ENCODE measurements at regions not wholly inside any gene's neighbourhood (a gene's known extent, or its start where the extent isn't known, plus 50 kb on each side); places are given as distances from the start of the nearest gene placed in this dataset.

DNA sequence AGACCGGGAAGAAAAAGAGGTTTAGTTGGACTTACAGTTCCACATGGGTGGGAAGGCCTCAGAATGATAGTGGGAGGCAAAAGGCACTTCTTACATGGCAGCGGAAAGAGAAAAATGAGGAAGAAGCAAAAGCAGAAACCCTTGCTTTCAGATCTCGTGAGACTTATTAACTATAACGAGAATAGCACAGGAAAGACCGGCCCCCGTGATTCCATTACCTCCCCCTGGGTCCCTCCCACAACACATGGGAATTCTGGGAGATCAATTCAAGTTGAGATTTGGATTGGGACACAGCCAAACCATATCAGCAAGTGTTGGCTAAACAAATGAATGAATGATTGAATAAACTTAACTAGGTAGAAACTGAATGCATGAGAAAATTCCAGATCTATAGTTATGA, 85.3 kb upstream of the PARP11 start:
- H3K27me3 ChIP-seq (ENCODE audit: insufficient read depth, low read length, poor library complexity, severe bottlenecking), result no peaks in the 10 kb centered on the region
- no peak overlapping the region for H3K27ac ChIP-seq (ENCODE audit: low read depth, low read length)
- H3K9me3 ChIP-seq (ENCODE audit: low read length), result no peaks in the 10 kb centered on the region
- H3K4me1 Mint-ChIP-seq, result peaks cover 15 to 23% (median 19%) of the 10 kb centered on the region in 3 donors
- CTCF ChIA-PET, result no interaction called here
- DNase-seq, result no peak
- H3K4me3 Mint-ChIP-seq, result no peak overlapping the region
- no peaks in the 10 kb centered on the region for H3K9me3 Mint-ChIP-seq
- no peak overlapping the region for H3K27ac Mint-ChIP-seq
- H3K27me3 Mint-ChIP-seq, result peaks cover 4% of the 10 kb centered on the region in 2 donors
- peaks cover 0 to 3% (median 0%) of the 10 kb centered on the region in 3 donors for H3K36me3 Mint-ChIP-seq
- H3K4me3 ChIP-seq (ENCODE audit: low read length), result no peak overlapping the region
- POLR2A ChIA-PET, result no interaction called here
- no peaks in the 10 kb centered on the region for H3K36me3 ChIP-seq (ENCODE audit: insufficient read depth, low read length)
- peaks cover 20% of the 10 kb centered on the region for H3K4me1 ChIP-seq (ENCODE audit: insufficient read depth, low read length)

DNA sequence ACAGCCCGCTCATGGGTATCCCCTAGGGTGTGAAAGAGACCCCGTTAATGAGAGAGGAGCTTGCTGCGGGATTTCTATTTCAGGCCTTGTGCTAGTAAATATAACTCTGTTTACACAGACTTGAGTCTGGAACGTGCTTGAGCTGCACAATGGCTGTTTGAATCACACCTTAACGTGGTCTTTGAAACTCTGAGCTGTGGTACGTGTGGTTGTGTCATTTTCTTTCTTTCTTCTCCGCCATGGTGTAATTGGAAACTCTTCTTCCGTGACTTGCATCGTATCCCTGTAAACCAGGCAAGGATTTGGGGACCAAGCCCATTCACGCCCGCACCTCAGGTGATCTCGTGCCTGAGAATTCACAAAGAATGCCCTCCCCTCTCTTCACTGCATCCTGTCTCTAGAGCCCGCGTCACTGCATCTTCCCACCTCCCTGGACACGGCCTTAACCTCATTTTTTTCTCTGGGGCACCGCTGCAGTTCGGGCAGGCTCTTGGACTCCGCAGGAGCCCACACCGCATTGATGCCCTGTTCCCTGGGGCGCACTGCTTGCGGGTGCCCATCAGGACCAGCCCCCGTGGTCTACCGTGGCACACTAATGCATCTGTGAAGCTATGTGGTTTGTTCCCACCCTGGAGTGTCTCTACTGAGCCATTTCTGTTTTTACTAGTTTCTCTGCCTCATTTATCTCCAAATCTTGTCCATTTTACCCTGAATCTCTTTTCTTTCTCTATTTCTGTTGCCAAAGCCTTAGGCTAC, 78.4 kb upstream of the PARP11 start:
- Histone ChIP-seq H3K27ac (ENCODE audit: low read depth, low read length) (no peak overlapping the region), H3K9me3 (ENCODE audit: low read length) (no peaks in the 10 kb centered on the region), H3K36me3 (ENCODE audit: insufficient read depth, low read length) (no peaks in the 10 kb centered on the region), H3K4me1 (ENCODE audit: insufficient read depth, low read length) (peaks cover 50% of the 10 kb centered on the region), H3K4me3 (ENCODE audit: low read length) (no peak overlapping the region), H3K27me3 (ENCODE audit: insufficient read depth, low read length, poor library complexity, severe bottlenecking) (no peaks in the 10 kb centered on the region)
- Mint-ChIP-seq H3K36me3 (peaks cover 0 to 17% (median 4%) of the 10 kb centered on the region in 3 donors), H3K4me1 (peaks cover 50 to 55% (median 54%) of the 10 kb centered on the region in 3 donors), H3K9me3 (peaks cover 0 to 1% (median 0%) of the 10 kb centered on the region in 5 donors), H3K27me3 (no peaks in the 10 kb centered on the region), H3K27ac (peak overlapping the region in 7 of 8 donors; percentile 85 to 94 (median 91)), H3K4me3 (peak overlapping the region in 5 of 7 donors; percentile 10 to 70 (median 67))
- peak in 1 of 5 donors; percentile 48 for DNase-seq
- POLR2A ChIA-PET, result no interaction called here
- CTCF ChIA-PET, result interaction anchor here (1.2 to 4.4 kb wide), 2 partner anchors 11 to 65 kb away, joined by 5 to 26 read pairs; no protein-coding TSS in a partner anchor

DNA sequence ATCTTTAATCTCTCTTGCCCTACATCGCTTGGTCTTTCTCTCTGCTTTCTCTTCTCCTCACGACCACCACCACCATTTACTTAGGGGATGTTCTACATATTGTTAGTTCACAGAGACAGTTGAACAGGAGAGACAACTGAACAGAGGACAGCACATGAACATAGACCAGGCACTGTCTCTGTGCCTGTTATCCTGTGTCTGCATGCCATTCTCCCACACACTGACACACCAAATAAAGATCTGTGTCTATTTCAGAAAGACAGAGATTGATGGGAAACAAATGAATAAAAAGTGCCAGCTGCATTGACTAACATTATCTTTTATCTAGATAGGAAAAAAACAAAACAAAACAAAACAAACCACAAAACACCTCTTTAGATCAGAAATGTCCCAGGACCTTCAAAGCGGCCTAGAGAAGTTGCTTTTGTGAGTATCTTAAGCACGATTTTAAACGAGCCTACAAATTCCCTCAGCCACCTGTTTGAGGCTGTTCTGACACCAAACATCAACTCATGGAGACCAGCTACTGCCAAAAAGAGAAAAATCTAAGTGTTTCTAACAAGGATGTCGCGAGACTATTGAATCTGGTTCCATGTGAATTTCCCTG, 77.6 kb upstream of the PARP11 start:
- H3K4me1 Mint-ChIP-seq, result peaks cover 57 to 62% (median 60%) of the 10 kb centered on the region in 3 donors
- peak overlapping the region in 6 of 7 donors; percentile 35 to 70 (median 52) for H3K4me3 Mint-ChIP-seq
- H3K27me3 Mint-ChIP-seq, result no peaks in the 10 kb centered on the region
- no peaks in the 10 kb centered on the region for H3K9me3 ChIP-seq (ENCODE audit: low read length)
- no peaks in the 10 kb centered on the region for H3K27me3 ChIP-seq (ENCODE audit: insufficient read depth, low read length, poor library complexity, severe bottlenecking)
- H3K36me3 Mint-ChIP-seq, result peaks cover 0 to 22% (median 4%) of the 10 kb centered on the region in 3 donors
- H3K27ac ChIP-seq (ENCODE audit: low read depth, low read length), result no peak overlapping the region
- H3K9me3 Mint-ChIP-seq, result peaks cover 0 to 1% (median 0%) of the 10 kb centered on the region in 5 donors
- H3K27ac Mint-ChIP-seq, result peak overlapping the region; percentile 80 to 94 (median 90)
- POLR2A ChIA-PET, result interaction anchor here (0.9 kb wide), 1 partner anchor 11 kb away, joined by 3 read pairs; no protein-coding TSS in a partner anchor
- peak in 2 of 5 donors; percentile 24 to 53 for DNase-seq
- CTCF ChIA-PET, result interaction anchor here (1.2 to 4.4 kb wide), 2 partner anchors 12 to 65 kb away, joined by 5 to 26 read pairs; no protein-coding TSS in a partner anchor
- H3K4me3 ChIP-seq (ENCODE audit: low read length), result no peak overlapping the region
- no peaks in the 10 kb centered on the region for H3K36me3 ChIP-seq (ENCODE audit: insufficient read depth, low read length)
- peaks cover 54% of the 10 kb centered on the region for H3K4me1 ChIP-seq (ENCODE audit: insufficient read depth, low read length)

DNA sequence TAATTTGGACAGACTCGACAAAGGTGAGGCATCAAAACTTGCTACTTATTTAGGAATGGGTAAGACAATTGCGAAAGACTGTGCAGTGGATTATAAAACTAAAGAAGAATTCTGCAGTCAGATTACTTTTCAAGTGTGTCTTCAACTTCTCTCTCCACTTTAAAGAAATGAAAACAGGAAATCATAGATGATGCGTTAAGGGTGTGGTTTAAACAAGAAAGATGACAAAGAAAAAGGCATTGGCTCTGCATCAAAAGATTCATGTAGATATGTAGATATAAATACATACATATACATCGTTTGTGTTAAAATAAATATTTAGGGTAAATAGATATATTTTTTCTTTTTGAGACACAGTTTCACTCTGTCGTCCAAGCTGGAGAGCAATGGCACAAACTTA, 74.6 kb upstream of the PARP11 start:
- peak overlapping the region; percentile 38 for H3K27ac ChIP-seq (ENCODE audit: low read depth, low read length)
- no peaks in the 10 kb centered on the region for H3K9me3 ChIP-seq (ENCODE audit: low read length)
- ChIA-PET CTCF (interaction anchor here (1.5 to 3.4 kb wide), 3 partner anchors 9 to 62 kb away, joined by 3 to 13 read pairs (median 5); no protein-coding TSS in a partner anchor), POLR2A (interaction anchor here (1.1 kb wide), 1 partner anchor 15 kb away, joined by 4 read pairs; no protein-coding TSS in a partner anchor)
- Mint-ChIP-seq H3K4me3 (peak overlapping the region in 6 of 7 donors; percentile 2 to 47 (median 34)), H3K27ac (peak overlapping the region; percentile 64 to 96 (median 90)), H3K27me3 (no peaks in the 10 kb centered on the region), H3K4me1 (peaks cover 59 to 66% (median 60%) of the 10 kb centered on the region in 3 donors), H3K9me3 (peaks cover 0 to 1% (median 0%) of the 10 kb centered on the region in 5 donors), H3K36me3 (peaks cover 0 to 27% (median 4%) of the 10 kb centered on the region in 3 donors)
- no peak overlapping the region for H3K4me3 ChIP-seq (ENCODE audit: low read length)
- peaks cover 54% of the 10 kb centered on the region for H3K4me1 ChIP-seq (ENCODE audit: insufficient read depth, low read length)
- DNase-seq, result peak in 2 of 5 donors; percentile 54 to 81
- H3K36me3 ChIP-seq (ENCODE audit: insufficient read depth, low read length), result no peaks in the 10 kb centered on the region
- no peaks in the 10 kb centered on the region for H3K27me3 ChIP-seq (ENCODE audit: insufficient read depth, low read length, poor library complexity, severe bottlenecking)

DNA sequence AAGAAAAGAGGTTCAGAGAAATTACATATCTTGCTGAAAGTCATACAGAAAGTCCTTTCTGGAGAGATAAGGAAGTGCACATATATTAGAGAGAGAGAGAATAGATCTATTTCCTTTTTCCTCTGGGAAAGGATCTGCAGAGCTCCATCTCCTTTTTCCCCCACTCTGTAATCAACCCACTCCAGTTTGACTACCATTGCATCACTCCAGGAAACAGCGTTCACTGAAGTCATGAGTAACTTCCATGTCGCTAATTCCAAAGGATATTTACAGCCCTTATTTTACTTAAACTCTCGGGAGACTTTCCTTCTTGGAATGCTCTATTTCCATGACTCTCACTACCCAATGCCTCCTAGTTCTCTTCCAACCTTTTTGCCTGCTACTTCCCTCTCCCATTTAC, 72.5 kb upstream of the PARP11 start:
- H3K4me3 Mint-ChIP-seq, result no peak overlapping the region
- peaks cover 0 to 3% of the 10 kb centered on the region in 2 donors for H3K27me3 Mint-ChIP-seq
- peaks cover 41% of the 10 kb centered on the region for H3K4me1 ChIP-seq (ENCODE audit: insufficient read depth, low read length)
- no peak for DNase-seq
- H3K4me3 ChIP-seq (ENCODE audit: low read length), result no peak overlapping the region
- H3K36me3 Mint-ChIP-seq, result peaks cover 0 to 25% (median 4%) of the 10 kb centered on the region in 3 donors
- H3K9me3 ChIP-seq (ENCODE audit: low read length), result no peaks in the 10 kb centered on the region
- H3K27me3 ChIP-seq (ENCODE audit: insufficient read depth, low read length, poor library complexity, severe bottlenecking), result no peaks in the 10 kb centered on the region
- H3K9me3 Mint-ChIP-seq, result peaks cover 0 to 1% (median 0%) of the 10 kb centered on the region in 5 donors
- ChIA-PET CTCF (interaction anchor here (0.6 to 1.4 kb wide), 2 partner anchors 16 to 60 kb away, joined by 3 to 4 read pairs; no protein-coding TSS in a partner anchor), POLR2A (no interaction called here)
- H3K4me1 Mint-ChIP-seq, result peaks cover 45 to 51% (median 45%) of the 10 kb centered on the region in 3 donors
- no peaks in the 10 kb centered on the region for H3K36me3 ChIP-seq (ENCODE audit: insufficient read depth, low read length)
- peak overlapping the region in 6 of 8 donors; percentile 10 to 96 (median 28) for H3K27ac Mint-ChIP-seq
- H3K27ac ChIP-seq (ENCODE audit: low read depth, low read length), result no peak overlapping the region

DNA sequence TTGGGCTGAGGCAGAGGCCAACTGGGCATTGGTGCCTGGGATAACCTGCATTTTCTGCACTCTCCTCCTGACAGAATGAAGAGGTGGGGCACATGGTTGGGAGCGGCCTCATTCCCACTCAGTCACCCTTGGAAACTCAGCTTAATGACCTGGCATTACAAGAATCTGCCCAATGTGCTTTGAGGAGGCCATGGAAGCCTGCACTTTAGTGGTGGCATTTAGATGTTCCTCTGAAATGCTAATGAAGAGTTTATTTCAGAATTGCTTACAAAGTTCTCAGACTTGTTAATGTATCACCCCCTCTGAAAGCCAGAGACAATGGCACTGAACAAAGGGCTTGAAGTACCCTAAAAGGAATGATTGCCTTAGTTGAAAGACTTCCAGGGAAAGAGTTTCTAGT, 71.4 kb upstream of the PARP11 start:
- H3K9me3 Mint-ChIP-seq, result peaks cover 0 to 1% (median 0%) of the 10 kb centered on the region in 5 donors
- peak overlapping the region in 2 of 8 donors; percentile 32 to 55 for H3K27ac Mint-ChIP-seq
- H3K27me3 ChIP-seq (ENCODE audit: insufficient read depth, low read length, poor library complexity, severe bottlenecking), result no peaks in the 10 kb centered on the region
- peaks cover 0 to 22% (median 4%) of the 10 kb centered on the region in 3 donors for H3K36me3 Mint-ChIP-seq
- no peak for DNase-seq
- H3K9me3 ChIP-seq (ENCODE audit: low read length), result no peaks in the 10 kb centered on the region
- H3K4me3 ChIP-seq (ENCODE audit: low read length), result no peak overlapping the region
- no peaks in the 10 kb centered on the region for H3K36me3 ChIP-seq (ENCODE audit: insufficient read depth, low read length)
- H3K4me3 Mint-ChIP-seq, result no peak overlapping the region
- POLR2A ChIA-PET, result interaction anchor here (0.6 kb wide), 1 partner anchor 325 kb away, joined by 3 read pairs; no protein-coding TSS in a partner anchor
- H3K4me1 Mint-ChIP-seq, result peaks cover 34 to 40% (median 35%) of the 10 kb centered on the region in 3 donors
- CTCF ChIA-PET, result interaction anchor here (1.4 kb wide), 1 partner anchor 59 kb away, joined by 4 read pairs; no protein-coding TSS in a partner anchor
- peaks cover 30% of the 10 kb centered on the region for H3K4me1 ChIP-seq (ENCODE audit: insufficient read depth, low read length)
- peaks cover 0 to 3% of the 10 kb centered on the region in 2 donors for H3K27me3 Mint-ChIP-seq
- no peak overlapping the region for H3K27ac ChIP-seq (ENCODE audit: low read depth, low read length)

DNA sequence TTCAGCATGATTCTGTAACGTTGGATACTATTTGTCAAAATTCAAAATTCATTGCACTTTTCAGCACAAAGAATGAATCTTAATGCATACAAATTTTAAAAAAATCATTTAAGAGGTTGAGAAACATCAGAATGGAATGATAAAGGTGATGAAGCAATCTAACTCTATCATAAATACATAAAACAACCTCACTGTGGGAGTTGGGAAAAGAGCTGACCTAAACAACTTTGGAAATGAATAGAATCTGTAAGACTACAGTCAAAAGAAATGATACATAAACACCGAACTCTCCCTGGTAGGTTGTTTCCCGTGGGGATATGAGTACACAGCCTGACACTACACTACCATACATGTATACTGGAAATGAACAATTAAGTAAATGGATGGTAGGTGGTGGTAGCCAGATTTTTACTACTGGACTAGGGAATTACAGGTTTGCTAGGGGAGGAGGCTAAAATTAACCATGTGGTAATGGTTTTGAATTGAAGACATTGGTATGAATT, 64.9 kb upstream of the PARP11 start:
- Mint-ChIP-seq H3K27ac (no peak overlapping the region), H3K27me3 (peaks cover 4 to 6% of the 10 kb centered on the region in 2 donors), H3K36me3 (no peaks in the 10 kb centered on the region), H3K4me1 (peaks cover 13 to 30% (median 14%) of the 10 kb centered on the region in 3 donors), H3K4me3 (no peak overlapping the region), H3K9me3 (peaks cover 0 to 3% (median 0%) of the 10 kb centered on the region in 5 donors)
- peaks cover 13% of the 10 kb centered on the region for H3K4me1 ChIP-seq (ENCODE audit: insufficient read depth, low read length)
- no peak overlapping the region for H3K4me3 ChIP-seq (ENCODE audit: low read length)
- CTCF ChIA-PET, result interaction anchor here (0.8 to 0.9 kb wide), 2 partner anchors 12 to 52 kb away, joined by 3 read pairs; no protein-coding TSS in a partner anchor
- no peak for DNase-seq
- no peaks in the 10 kb centered on the region for H3K9me3 ChIP-seq (ENCODE audit: low read length)
- POLR2A ChIA-PET, result no interaction called here
- no peaks in the 10 kb centered on the region for H3K36me3 ChIP-seq (ENCODE audit: insufficient read depth, low read length)
- no peaks in the 10 kb centered on the region for H3K27me3 ChIP-seq (ENCODE audit: insufficient read depth, low read length, poor library complexity, severe bottlenecking)
- no peak overlapping the region for H3K27ac ChIP-seq (ENCODE audit: low read depth, low read length)

All from CD8-positive, alpha-beta memory T cell (primary cell).